Upper lobe of left lung (tissue), 4 donors: ENCODE measurements at regions not wholly inside any gene's neighbourhood (a gene's known extent, or its start where the extent isn't known, plus 50 kb on each side); places are given as distances from the start of the nearest gene placed in this dataset.

ENCODE experiments used
- CTCF ChIP-seq, 6 experiments: fragments of 450-650 bp in 4 of 6; fragments of 200-600 bp in 2 of 6; sonication (generic) in 2 of 6; IDR thresholded peaks; one replicate each; pipeline ENCODE4 v1.5.1; 2016 to 2019; ENCODE audit warnings: antibody characterized with exemption in 6 of 6
- EP300 ChIP-seq, 4 donors: sonication (generic); formaldehyde crosslinking; IDR thresholded peaks; one replicate each; pipeline ENCODE4 v1.5.1; 2017; ENCODE audit warnings: antibody characterized with exemption in 4 of 4, control low read depth in 2 of 4
- POLR2A ChIP-seq, 4 donors: fragments of 450-650 bp; IDR thresholded peaks; one replicate each; pipeline ENCODE4 v1.5.1; 2016 to 2017; ENCODE audit warnings: antibody characterized with exemption in 4 of 4, mild to moderate bottlenecking in 2 of 4

DNA sequence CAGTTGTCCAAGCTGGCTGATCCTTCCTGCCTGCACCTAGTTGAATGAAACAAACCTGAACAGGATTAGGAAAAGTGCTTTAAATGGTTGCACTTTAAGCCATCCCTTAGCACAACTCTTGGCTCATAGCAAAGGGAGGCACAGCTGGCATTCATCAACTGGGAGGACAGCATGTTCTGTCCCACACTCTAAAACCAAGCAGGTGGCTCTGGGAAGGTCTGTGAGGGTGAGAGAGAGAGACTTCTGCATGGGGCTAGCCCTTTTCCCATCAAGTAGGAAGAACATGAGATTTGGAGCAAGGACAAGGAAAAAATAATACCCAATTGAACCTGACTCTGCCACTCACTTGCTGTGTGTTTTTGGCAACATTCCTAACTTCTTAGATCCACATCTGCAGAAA, 140.9 kb upstream of the CCL2 start:
- TF ChIP-seq CTCF (IDR thresholded peaks at IDR 0.05): no peak
- no peak for TF ChIP-seq POLR2A (IDR thresholded peaks at IDR 0.05)
- no peak for TF ChIP-seq EP300 (IDR thresholded peaks at IDR 0.05)
